Right lobe of liver (tissue), 6 donors: ENCODE measurements at regions not wholly inside any gene's neighbourhood (a gene's known extent, or its start where the extent isn't known, plus 50 kb on each side); places are given as distances from the start of the nearest gene placed in this dataset.
A peak's percentile ranks its signal among the peaks of the same experiment; 100 is the strongest.

Experiments used
- ATAC-seq, 4 donors: fragments of 200-7000 bp; cut with Tn5 transposase; one replicate each; pipeline ENCODE4 v1.9.1; 2020; ENCODE audit warnings: mild to moderate bottlenecking in 4 of 4, moderate library complexity in 4 of 4
- DNase-seq, 3 donors: peaks; one replicate each; pipeline ENCODE4 v3.0.0-alpha.2; 2020
- H3K27ac ChIP-seq, 3 donors: fragments of 200-600 bp; one replicate each; pipeline ENCODE4 v1.8.0; 2022
- H3K27me3 ChIP-seq, 2 donors: fragments of 200-600 bp; one replicate each; pipeline ENCODE4 v1.8.0; 2022
- H3K36me3 ChIP-seq, 4 donors: fragments of 200-600 bp; sonication (generic) in 1 of 4; one replicate each; pipeline versions ENCODE4 v1.5.1 to v1.8.0; 2017 to 2022; ENCODE audit warnings: control low read depth in 1 of 4
- H3K4me1 ChIP-seq, 4 donors: fragments of 200-600 bp; sonication (generic) in 1 of 4; one replicate each; pipeline versions ENCODE4 v1.5.1 to v1.8.0; 2017 to 2022; ENCODE audit warnings: control low read depth in 1 of 4
- H3K4me3 ChIP-seq, 3 donors: fragments of 200-600 bp; one replicate each; pipeline ENCODE4 v1.8.0; 2022
- H3K9me3 ChIP-seq, 4 donors: fragments of 200-600 bp; sonication (generic) in 1 of 4; one replicate each; pipeline versions ENCODE4 v1.5.1 to v1.8.0; 2017 to 2022; ENCODE audit warnings: control low read depth in 1 of 4
- POLR2A ChIP-seq: fragments of 450-650 bp; IDR thresholded peaks from one replicate; pipeline ENCODE4 v1.6.1; 2017; ENCODE audit warnings: antibody characterized with exemption, mild to moderate bottlenecking
- WGBS: methylation state at CpG from one replicate; pipeline ENCODE4 v1.1.6; 2018; ENCODE audit warnings: low coverage, low lambda C conversion rate; ENCODE audit not compliant: insufficient coverage; ENCODE audit errors: missing lambda C conversion rate; 5-methylcytosine and 5-hydroxymethylcytosine counted together
- intact Hi-C, 2 donors: fragments of 100-400 bp; cut with DNase I; formaldehyde crosslinking; loops; one replicate each; pipeline versions ENCODE4 v1.11.2 to v1.14.1; 2022
- TF ChIP-seq, protein P1 (sequence below), 4 donors: fragments of 200-600 bp in 3 of 4; fragments of 450-650 bp in 1 of 4; IDR thresholded peaks; one replicate each; pipeline versions ENCODE4 v1.5.1 to v1.8.0; 2016 to 2022; ENCODE audit warnings: antibody characterized with exemption in 4 of 4, mild to moderate bottlenecking in 2 of 4
- donor health status: DM: no; HTN: yes; CAD: no.
- donor health status: DM: no; HTN: no; CAD: no.
- donor health status: DM: no; HTN: no; CAD: no.
- donor health status: DM: no; HTN: yes; CAD: no.
- donor health status: DM: no; HTN: yes; CAD: no.

GRCh38 chr12:89161557-89161956 lies 190.7 kb downstream of the DUSP6 start:
- Histone ChIP-seq H3K9me3 (no peaks in the 10 kb centered on the region), H3K36me3 (no peaks in the 10 kb centered on the region), H3K27me3 (no peaks in the 10 kb centered on the region), H3K27ac (peak overlapping the region; percentile 48 to 68 (median 55)), H3K4me3 (no peak overlapping the region), H3K4me1 (peaks cover 0 to 57% (median 20%) of the 10 kb centered on the region in 4 donors)
- 56% methylated on average over 3 of the region's 3 CpGs for WGBS
- TF ChIP-seq POLR2A, result no peak
- TF ChIP-seq, protein P1, sequence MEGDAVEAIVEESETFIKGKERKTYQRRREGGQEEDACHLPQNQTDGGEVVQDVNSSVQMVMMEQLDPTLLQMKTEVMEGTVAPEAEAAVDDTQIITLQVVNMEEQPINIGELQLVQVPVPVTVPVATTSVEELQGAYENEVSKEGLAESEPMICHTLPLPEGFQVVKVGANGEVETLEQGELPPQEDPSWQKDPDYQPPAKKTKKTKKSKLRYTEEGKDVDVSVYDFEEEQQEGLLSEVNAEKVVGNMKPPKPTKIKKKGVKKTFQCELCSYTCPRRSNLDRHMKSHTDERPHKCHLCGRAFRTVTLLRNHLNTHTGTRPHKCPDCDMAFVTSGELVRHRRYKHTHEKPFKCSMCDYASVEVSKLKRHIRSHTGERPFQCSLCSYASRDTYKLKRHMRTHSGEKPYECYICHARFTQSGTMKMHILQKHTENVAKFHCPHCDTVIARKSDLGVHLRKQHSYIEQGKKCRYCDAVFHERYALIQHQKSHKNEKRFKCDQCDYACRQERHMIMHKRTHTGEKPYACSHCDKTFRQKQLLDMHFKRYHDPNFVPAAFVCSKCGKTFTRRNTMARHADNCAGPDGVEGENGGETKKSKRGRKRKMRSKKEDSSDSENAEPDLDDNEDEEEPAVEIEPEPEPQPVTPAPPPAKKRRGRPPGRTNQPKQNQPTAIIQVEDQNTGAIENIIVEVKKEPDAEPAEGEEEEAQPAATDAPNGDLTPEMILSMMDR (IDR thresholded peaks at IDR 0.05), result no peak
- intact Hi-C loops, result no loop called here
- no peak for ATAC-seq
- no peak for DNase-seq

DNA sequence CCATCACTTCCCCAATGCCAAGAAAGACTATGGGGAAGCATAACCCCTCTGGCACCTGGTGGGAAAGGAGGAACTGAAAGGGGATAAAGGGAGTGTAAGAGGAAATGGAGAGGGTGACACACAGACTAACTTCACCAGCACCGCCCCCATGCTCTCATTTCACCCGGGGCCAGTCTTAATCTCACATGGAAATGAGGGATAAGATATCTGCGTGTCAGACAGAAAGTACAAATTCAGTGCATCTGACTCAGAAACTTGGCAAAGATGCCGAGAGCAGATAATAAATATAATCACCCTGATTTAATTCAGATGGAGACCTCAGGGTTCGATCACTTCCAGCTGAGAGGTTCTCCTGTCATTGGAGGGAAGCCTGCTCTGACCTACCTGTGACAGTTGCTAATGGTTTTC lies 191.6 kb downstream of the DUSP6 start:
- no peak for TF ChIP-seq POLR2A
- TF ChIP-seq, protein P1 (IDR thresholded peaks at IDR 0.05), result no peak
- Histone ChIP-seq H3K4me3 (no peak overlapping the region), H3K9me3 (no peaks in the 10 kb centered on the region), H3K4me1 (peaks cover 0 to 60% (median 21%) of the 10 kb centered on the region in 4 donors), H3K27ac (peak overlapping the region; percentile 25 to 68 (median 37)), H3K27me3 (no peaks in the 10 kb centered on the region), H3K36me3 (no peaks in the 10 kb centered on the region)
- 4% methylated on average over 5 of the region's 5 CpGs for WGBS
- DNase-seq, result peak in 2 of 3 donors; percentile 42 to 53
- peak; percentile 5 to 48 (median 12) for ATAC-seq
- intact Hi-C loops, result no loop called here

GRCh38 chr12:89157413-89157812 lies 194.9 kb downstream of the DUSP6 start:
- no peak overlapping the region for H3K4me3 ChIP-seq
- H3K27ac ChIP-seq, result peak overlapping the region; percentile 15 to 46 (median 40)
- H3K4me1 ChIP-seq, result peaks cover 0 to 39% (median 11%) of the 10 kb centered on the region in 4 donors
- 27% methylated on average over 2 of the region's 2 CpGs for WGBS
- intact Hi-C loops, result no loop called here
- TF ChIP-seq, protein P1 (IDR thresholded peaks at IDR 0.05), result no peak
- no peak for TF ChIP-seq POLR2A
- H3K9me3 ChIP-seq, result no peaks in the 10 kb centered on the region
- no peaks in the 10 kb centered on the region for H3K27me3 ChIP-seq
- ATAC-seq, result peak; percentile 83 to 96 (median 90)
- DNase-seq, result peak in 1 of 3 donors; percentile 62
- H3K36me3 ChIP-seq, result no peaks in the 10 kb centered on the region

DNA sequence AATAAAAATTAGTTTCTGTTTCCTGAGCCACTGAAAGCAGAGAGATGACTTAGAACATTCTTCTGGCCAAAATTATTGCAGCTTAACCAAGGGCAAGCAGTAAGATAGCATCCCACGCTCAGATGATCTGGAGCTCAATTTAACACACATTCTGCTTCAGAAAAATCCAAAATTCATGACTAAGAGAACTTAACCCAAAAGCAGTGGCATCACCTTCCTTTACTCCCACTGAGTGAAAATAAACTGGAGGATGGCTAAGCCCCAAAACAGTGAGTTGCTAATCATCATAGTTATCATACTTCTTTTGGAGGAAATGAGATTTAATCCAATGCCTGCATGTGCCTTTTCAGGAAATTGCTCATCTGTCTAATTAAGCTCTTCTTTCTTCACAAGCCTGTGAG lies 195.4 kb downstream of the DUSP6 start:
- no peaks in the 10 kb centered on the region for H3K9me3 ChIP-seq
- H3K4me3 ChIP-seq, result no peak overlapping the region
- DNase-seq, result no peak
- TF ChIP-seq POLR2A, result no peak
- TF ChIP-seq, protein P1 (IDR thresholded peaks at IDR 0.05), result no peak
- H3K4me1 ChIP-seq, result peaks cover 0 to 33% (median 9%) of the 10 kb centered on the region in 4 donors
- H3K27ac ChIP-seq, result peak overlapping the region; percentile 15 to 46 (median 40)
- intact Hi-C loops, result no loop called here
- no peaks in the 10 kb centered on the region for H3K27me3 ChIP-seq
- WGBS, result 80% methylated on average over 1 of the region's 1 CpG
- no peaks in the 10 kb centered on the region for H3K36me3 ChIP-seq
- ATAC-seq, result no peak

- WGBS, result 56% methylated on average over 1 of the region's 1 CpG
- no peaks in the 10 kb centered on the region for H3K9me3 ChIP-seq
- H3K36me3 ChIP-seq, result no peaks in the 10 kb centered on the region
- DNase-seq (no peak), ATAC-seq (no peak)
- no peak overlapping the region for H3K4me3 ChIP-seq
- TF ChIP-seq POLR2A, result no peak
- TF ChIP-seq, protein P1 (IDR thresholded peaks at IDR 0.05), result no peak
- peaks cover 0 to 28% (median 6%) of the 10 kb centered on the region in 4 donors for H3K4me1 ChIP-seq
- H3K27me3 ChIP-seq, result no peaks in the 10 kb centered on the region
- peak overlapping the region in 2 of 3 donors; percentile 15 to 40 for H3K27ac ChIP-seq
- intact Hi-C loops, result no loop called here
Measured at GRCh38 chr12:89156340-89156739, 196.0 kb downstream of the DUSP6 start.
